Ectodermal cell (in vitro differentiated cells): ENCODE measurements at regions not wholly inside any gene's neighbourhood (a gene's known extent, or its start where the extent isn't known, plus 50 kb on each side); places are given as distances from the start of the nearest gene placed in this dataset.

Source experiments
- H3K27ac ChIP-seq: 2 replicates; pipeline ENCODE4 v1.7.0; 2013; ENCODE audit warnings: mild to moderate bottlenecking, low read depth, low read length; ENCODE audit not compliant: insufficient read depth, poor library complexity, severe bottlenecking
- H3K27me3 ChIP-seq: 2 replicates; pipeline ENCODE4 v1.7.0; 2013; ENCODE audit warnings: mild to moderate bottlenecking, low read length; ENCODE audit not compliant: insufficient read depth, control insufficient read depth, poor library complexity, severe bottlenecking
- H3K36me3 ChIP-seq: one replicate; pipeline ENCODE4 v1.7.0; 2013; ENCODE audit warnings: low read length; ENCODE audit not compliant: control insufficient read depth, insufficient read depth
- H3K4me1 ChIP-seq: one replicate; pipeline ENCODE4 v1.7.0; 2013; ENCODE audit warnings: low read length; ENCODE audit not compliant: control insufficient read depth, insufficient read depth
- H3K4me3 ChIP-seq: 2 replicates; pipeline ENCODE4 v1.7.0; 2013; ENCODE audit warnings: low read depth, low read length, control low read depth; ENCODE audit not compliant: insufficient read depth
- H3K9me3 ChIP-seq: 2 replicates; pipeline ENCODE4 v1.7.0; 2013; ENCODE audit warnings: mild to moderate bottlenecking, low read length, moderate library complexity; ENCODE audit not compliant: control insufficient read depth
- WGBS, 2 experiments: methylation state at CpG; one replicate each; pipeline ENCODE4 v1.1.7; 2013; ENCODE audit warnings: missing lambda C conversion rate in 2 of 2; 5-methylcytosine and 5-hydroxymethylcytosine counted together

DNA sequence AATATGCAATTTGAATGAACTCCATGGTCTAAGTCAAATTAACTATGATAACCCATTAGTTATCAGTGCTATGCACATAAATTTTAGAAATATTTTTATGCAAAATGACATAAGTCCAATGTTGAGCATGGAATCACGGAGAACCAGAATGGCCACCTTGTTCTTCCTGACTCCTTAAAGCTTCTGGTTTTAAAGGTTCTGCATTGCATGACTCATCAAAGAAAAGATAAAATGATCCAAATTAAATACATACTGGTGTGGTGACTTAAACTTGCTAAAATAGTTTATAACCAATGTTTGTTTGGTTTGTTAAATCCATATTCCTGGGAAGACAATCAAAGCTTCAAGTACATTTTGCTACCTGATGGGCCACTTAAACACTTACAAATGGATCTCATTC lies 1146.9 kb upstream of the NRXN1 start:
- Histone ChIP-seq H3K4me1 (no peaks in the 10 kb centered on the region), H3K9me3 (no peaks in the 10 kb centered on the region), H3K36me3 (no peaks in the 10 kb centered on the region), H3K27me3 (no peaks in the 10 kb centered on the region), H3K4me3 (no peak overlapping the region), H3K27ac (no peak overlapping the region)
- WGBS, 2 experiments = 91 to 100% methylated on average over 1 of the region's 1 CpG

DNA sequence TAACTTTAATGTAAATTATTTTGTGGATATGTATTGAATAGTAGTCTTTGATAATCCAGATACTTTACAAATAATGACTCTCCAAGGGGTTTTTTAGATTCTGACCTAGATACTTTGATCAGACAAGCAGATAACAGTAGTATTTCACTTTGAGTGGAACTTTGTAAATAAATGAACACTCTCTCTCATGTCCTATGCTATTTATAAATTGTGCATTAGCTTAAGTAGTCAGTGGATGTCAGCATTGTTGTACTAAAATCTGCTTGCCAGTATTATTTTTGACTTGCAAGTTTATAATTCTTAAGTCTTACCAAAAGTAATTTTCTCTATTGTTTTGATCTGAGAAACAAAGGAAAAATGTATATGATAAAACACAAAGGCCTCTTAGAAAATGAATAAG lies 1113.1 kb upstream of the NRXN1 start:
- H3K4me1 ChIP-seq = no peaks in the 10 kb centered on the region

DNA sequence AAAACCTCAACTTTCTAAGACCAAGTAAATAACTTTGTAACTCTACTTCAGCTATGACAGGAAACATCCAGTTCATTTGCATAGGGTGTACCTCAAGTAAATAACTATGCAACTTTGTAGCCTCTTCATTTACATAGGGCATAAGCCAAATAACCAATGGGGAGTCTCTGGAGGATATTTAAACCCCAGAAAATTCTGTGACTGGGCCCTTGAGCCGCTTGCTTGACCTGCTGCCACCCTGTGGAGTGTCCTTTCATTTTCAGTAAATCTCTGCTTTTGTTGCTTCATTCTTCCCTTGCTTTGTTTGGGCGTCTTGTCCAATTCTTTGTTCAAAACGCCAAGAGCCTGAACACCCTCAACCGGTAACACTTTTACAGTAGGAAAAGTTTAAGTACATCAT lies 1112.7 kb upstream of the NRXN1 start:
- H3K9me3 ChIP-seq = no peaks in the 10 kb centered on the region
- 73 to 74% methylated on average over 2 to 3 of the region's 4 CpGs for WGBS, 2 experiments
- H3K4me1 ChIP-seq = no peaks in the 10 kb centered on the region
- H3K27me3 ChIP-seq = no peaks in the 10 kb centered on the region
- no peaks in the 10 kb centered on the region for H3K36me3 ChIP-seq
- no peak overlapping the region for H3K4me3 ChIP-seq
- H3K27ac ChIP-seq = no peak overlapping the region

More for the DNA sequence above, 1113.1 kb upstream of the NRXN1 start:
- Histone ChIP-seq H3K4me3 (no peak overlapping the region), H3K36me3 (no peaks in the 10 kb centered on the region), H3K9me3 (no peaks in the 10 kb centered on the region), H3K27ac (no peak overlapping the region), H3K27me3 (no peaks in the 10 kb centered on the region)

DNA sequence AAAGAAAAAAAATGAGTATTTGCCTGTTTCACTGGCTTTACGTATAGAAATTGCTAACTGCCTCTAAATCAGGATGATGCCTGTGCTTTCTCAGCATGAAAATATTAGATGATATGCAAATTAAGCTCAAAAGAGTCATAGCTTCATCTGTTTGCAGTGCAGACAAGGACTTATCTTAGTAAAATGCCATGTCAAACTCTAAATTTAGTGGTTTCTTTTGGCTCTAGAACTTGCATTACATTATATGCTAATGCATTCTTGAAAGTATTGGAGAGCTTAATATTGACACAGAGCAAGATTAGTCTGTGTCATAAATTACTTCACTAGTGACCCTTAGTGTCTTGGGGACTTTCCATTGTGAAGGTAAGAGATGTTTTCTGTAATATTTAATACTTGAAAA lies 1109.1 kb upstream of the NRXN1 start:
- WGBS, 2 experiments = 100% methylated on average over 1 of the region's 1 CpG
- Histone ChIP-seq H3K4me1 (no peaks in the 10 kb centered on the region), H3K9me3 (no peaks in the 10 kb centered on the region), H3K27ac (no peak overlapping the region), H3K27me3 (no peaks in the 10 kb centered on the region), H3K36me3 (no peaks in the 10 kb centered on the region), H3K4me3 (no peak overlapping the region)

DNA sequence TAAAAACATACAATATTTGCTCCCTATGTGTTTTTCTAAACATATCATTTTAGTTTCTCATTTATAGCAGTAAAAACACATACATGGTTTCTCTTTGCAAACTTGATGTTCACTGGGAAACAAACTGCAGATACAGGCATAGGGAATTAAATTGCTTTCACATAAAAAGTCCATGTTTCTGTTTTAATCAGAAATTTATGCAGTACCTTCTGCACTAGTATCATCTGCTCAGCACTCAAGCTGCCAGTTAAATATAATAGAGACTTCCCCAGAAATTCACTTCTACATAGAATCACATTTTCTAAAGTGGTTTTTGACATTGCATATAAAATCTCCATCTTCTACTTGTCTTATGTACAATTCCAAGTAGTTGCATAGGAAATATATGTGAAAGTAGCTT lies 1107.3 kb upstream of the NRXN1 start:
- H3K4me1 ChIP-seq = no peaks in the 10 kb centered on the region
- no peaks in the 10 kb centered on the region for H3K27me3 ChIP-seq
- no peaks in the 10 kb centered on the region for H3K36me3 ChIP-seq
- H3K4me3 ChIP-seq = no peak overlapping the region
- no peak overlapping the region for H3K27ac ChIP-seq
- H3K9me3 ChIP-seq = no peaks in the 10 kb centered on the region

DNA sequence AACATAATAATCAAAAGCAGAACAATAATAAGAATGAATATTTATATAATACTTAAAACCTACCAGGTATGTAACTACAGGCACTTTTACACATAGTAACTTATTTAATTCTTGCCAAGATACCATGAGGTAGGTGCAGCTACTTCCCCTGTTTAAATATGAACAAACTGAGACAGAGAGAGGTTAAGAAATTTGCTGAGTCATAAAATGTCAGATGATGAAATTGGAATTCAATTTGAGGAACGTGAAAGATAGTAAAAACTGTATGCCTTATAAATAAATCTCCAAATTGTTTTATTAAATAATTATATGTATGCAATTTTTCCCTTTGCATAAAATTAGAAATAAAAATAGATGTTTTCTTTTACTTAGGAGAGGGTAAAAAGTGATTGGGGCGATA lies 1103.3 kb upstream of the NRXN1 start:
- Histone ChIP-seq H3K4me1 (no peaks in the 10 kb centered on the region), H3K36me3 (no peaks in the 10 kb centered on the region), H3K27ac (no peak overlapping the region), H3K27me3 (no peaks in the 10 kb centered on the region), H3K4me3 (no peak overlapping the region), H3K9me3 (peaks cover 3% of the 10 kb centered on the region)
- no CpG with 5 or more reads among the region's 2 CpGs for WGBS, 2 experiments

DNA sequence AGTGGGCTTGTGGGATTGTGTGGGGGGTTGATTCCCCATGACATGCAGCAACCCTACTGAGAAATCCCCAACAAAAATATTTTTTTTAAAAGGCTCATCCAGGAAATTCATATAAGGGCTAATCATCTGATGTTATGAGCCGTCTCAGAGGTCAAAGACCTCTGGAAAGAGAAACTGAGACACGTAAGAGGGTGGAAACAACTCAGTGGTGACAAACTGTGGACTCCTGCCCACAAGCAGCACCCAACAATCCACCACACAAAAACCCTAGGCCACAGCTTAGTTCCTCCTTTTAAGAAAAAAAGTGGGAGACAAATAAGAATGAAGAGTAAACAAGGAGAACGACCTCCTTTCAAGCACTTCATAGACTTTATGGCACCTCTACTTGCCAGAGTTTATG lies 1096.1 kb upstream of the NRXN1 start:
- Histone ChIP-seq H3K27ac (no peak overlapping the region), H3K27me3 (no peaks in the 10 kb centered on the region), H3K4me1 (no peaks in the 10 kb centered on the region), H3K9me3 (peaks cover 3% of the 10 kb centered on the region), H3K4me3 (no peak overlapping the region), H3K36me3 (no peaks in the 10 kb centered on the region)
- WGBS, 2 experiments = 96 to 100% methylated on average over 2 to 3 of the region's 3 CpGs

DNA sequence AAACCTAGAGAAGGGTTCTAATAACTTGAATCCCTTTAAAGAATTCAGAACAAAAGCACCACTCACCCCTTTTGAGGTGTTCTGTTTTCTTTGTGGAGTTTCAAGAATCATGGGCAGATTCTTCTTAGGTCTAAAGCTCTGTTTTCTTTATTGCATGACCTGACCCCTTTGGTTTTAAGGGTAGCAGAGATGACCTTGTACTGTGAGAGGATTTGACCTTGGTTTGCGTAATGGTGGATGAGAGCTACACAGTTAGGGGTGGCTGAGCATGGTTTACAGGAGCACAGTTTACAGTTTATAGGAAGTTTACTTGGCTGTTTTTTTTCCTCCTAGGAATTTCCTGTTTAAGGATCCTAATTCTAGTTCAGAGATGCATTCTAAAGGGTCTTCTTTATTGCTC lies 1095.6 kb upstream of the NRXN1 start:
- Histone ChIP-seq H3K27ac (no peak overlapping the region), H3K27me3 (no peaks in the 10 kb centered on the region), H3K4me3 (no peak overlapping the region), H3K4me1 (no peaks in the 10 kb centered on the region), H3K36me3 (no peaks in the 10 kb centered on the region), H3K9me3 (peaks cover 3% of the 10 kb centered on the region)
- WGBS, 2 experiments = 97 to 100% methylated on average over 1 of the region's 1 CpG

DNA sequence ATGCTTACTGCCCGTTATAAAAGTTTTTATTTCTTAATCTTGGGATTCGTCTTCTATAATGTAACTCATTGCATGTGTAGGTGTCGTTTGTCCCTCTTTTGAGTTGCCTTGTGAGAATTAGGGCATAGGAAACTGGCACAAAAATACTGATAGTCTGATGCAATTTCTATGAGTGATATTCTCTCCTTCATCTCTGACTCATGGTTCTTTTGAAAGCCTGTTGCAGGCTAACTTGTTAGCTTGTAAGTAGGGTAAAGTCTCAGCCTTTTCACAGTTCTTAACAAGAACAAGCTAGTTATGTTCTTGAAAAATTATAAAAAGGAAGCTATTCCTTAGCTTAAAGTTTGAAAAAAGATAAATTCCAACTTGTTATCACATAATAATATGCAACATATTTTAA lies 1085.4 kb upstream of the NRXN1 start:
- Histone ChIP-seq H3K27me3 (no peaks in the 10 kb centered on the region), H3K9me3 (no peaks in the 10 kb centered on the region), H3K4me1 (no peaks in the 10 kb centered on the region), H3K27ac (no peak overlapping the region), H3K4me3 (no peak overlapping the region), H3K36me3 (no peaks in the 10 kb centered on the region)
- 93 to 94% methylated on average over 3 of the region's 3 CpGs for WGBS, 2 experiments

DNA sequence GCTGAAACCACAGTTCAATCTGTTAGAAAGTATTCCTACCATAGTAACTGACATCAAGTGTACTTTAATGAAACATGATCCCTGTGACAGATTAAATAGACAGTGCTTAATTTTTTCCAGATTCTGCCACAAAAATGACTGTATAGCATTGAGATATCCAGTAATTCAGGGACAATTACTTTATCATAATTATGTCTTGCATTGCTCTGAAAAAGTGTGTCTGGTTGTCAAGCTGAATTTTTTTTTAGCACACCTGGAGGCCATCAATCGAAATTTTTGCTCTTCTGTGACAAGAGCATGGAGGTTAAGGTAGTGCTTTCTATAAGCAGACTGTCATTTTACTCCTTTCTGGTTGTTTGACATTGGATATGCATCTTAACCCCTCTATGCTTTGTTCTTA lies 1083.8 kb upstream of the NRXN1 start:
- Histone ChIP-seq H3K36me3 (no peaks in the 10 kb centered on the region), H3K27ac (no peak overlapping the region), H3K4me1 (no peaks in the 10 kb centered on the region), H3K4me3 (no peak overlapping the region), H3K27me3 (no peaks in the 10 kb centered on the region), H3K9me3 (no peaks in the 10 kb centered on the region)
- WGBS, 2 experiments = 57 to 100% methylated on average over 1 of the region's 1 CpG

DNA sequence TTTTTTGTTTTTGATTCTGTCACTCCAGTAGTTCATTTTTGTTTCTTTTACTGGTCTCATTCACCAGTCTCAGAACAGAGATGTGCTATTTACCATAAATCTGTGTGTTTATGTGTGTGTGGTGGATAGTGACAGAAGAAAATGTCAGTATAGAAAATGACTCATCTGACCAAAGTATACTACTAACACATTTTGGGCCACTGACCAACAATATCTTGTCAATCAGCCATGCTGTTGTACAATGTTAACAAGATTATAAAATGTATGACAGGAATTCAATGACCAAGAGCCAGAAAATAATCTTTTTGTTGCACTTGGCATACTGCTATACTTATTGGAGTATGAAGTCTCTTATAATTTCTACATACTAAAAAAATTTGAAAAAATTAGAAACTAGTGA lies 1081.4 kb upstream of the NRXN1 start:
- H3K4me3 ChIP-seq = no peak overlapping the region
- H3K27ac ChIP-seq = no peak overlapping the region
- H3K9me3 ChIP-seq = no peaks in the 10 kb centered on the region
- no peaks in the 10 kb centered on the region for H3K4me1 ChIP-seq
- no peaks in the 10 kb centered on the region for H3K27me3 ChIP-seq
- no peaks in the 10 kb centered on the region for H3K36me3 ChIP-seq
